GM23338 (cell line): ENCODE measurements at regions not wholly inside any gene's neighbourhood (a gene's known extent, or its start where the extent isn't known, plus 50 kb on each side); places are given as distances from the start of the nearest gene placed in this dataset.

Experiments
- ATAC-seq: fragments of 200-7000 bp; cut with Tn5 transposase; 3 replicates; pipeline ENCODE4 v1.9.1; 2020
- DNase-seq: peaks from one replicate; pipeline ENCODE4 v3.0.0-alpha.2; 2015; ENCODE audit warnings: low spot score
- H2AFZ ChIP-seq: fragments of 200-600 bp; sonication (generic); 2 replicates; pipeline ENCODE4 v1.8.0; 2016; ENCODE audit warnings: antibody characterized with exemption, mild to moderate bottlenecking, moderate library complexity
- H3F3A ChIP-seq: fragments of 200-600 bp; sonication (generic); replicated peaks from 2 replicates; pipeline ENCODE4 v1.8.0; 2017; ENCODE audit warnings: antibody characterized with exemption, mixed run types, low read depth
- H3K27ac ChIP-seq: fragments of 200-600 bp; sonication (generic); 2 replicates; pipeline ENCODE4 v1.6.1; 2016; ENCODE audit warnings: low read depth
- H3K27me3 ChIP-seq: fragments of 200-600 bp; sonication (generic); 2 replicates; pipeline ENCODE4 v1.8.0; 2016; ENCODE audit warnings: mild to moderate bottlenecking, mixed run types, moderate library complexity; ENCODE audit not compliant: insufficient read depth
- H3K36me3 ChIP-seq: fragments of 200-600 bp; sonication (generic); 2 replicates; pipeline ENCODE4 v1.8.0; 2016; ENCODE audit warnings: mild to moderate bottlenecking; ENCODE audit not compliant: insufficient read depth
- H3K4me1 ChIP-seq: fragments of 200-600 bp; sonication (generic); 2 replicates; pipeline ENCODE4 v1.8.0; 2016; ENCODE audit warnings: mild to moderate bottlenecking, moderate library complexity; ENCODE audit not compliant: insufficient read depth
- H3K4me2 ChIP-seq: fragments of 200-600 bp; sonication (generic); 2 replicates; pipeline ENCODE4 v1.7.1; 2017; ENCODE audit warnings: mixed run types
- H3K4me3 ChIP-seq: fragments of 200-600 bp; sonication (generic); 2 replicates; pipeline ENCODE4 v1.6.1; 2016; ENCODE audit warnings: mixed run types
- H3K79me2 ChIP-seq: fragments of 200-600 bp; sonication (generic); replicated peaks from 2 replicates; pipeline ENCODE4 v1.8.0; 2017; ENCODE audit warnings: mild to moderate bottlenecking; ENCODE audit not compliant: insufficient read depth
- H3K9me2 ChIP-seq: fragments of 200-600 bp; sonication (generic); 2 replicates; pipeline ENCODE4 v1.8.0; 2017; ENCODE audit not compliant: insufficient read depth
- H4K20me1 ChIP-seq: fragments of 200-600 bp; sonication (generic); replicated peaks from 2 replicates; pipeline ENCODE4 v1.8.0; 2017; ENCODE audit warnings: mild to moderate bottlenecking; ENCODE audit not compliant: insufficient read depth
- H3K27ac Mint-ChIP-seq: 2 replicates; pipeline ENCODE4 v1.8.0; 2020; ENCODE audit warnings: inconsistent platforms, mild to moderate bottlenecking, moderate library complexity, mixed read lengths
- H3K27me3 Mint-ChIP-seq: 3 replicates; pipeline ENCODE4 v1.8.0; 2022; ENCODE audit warnings: low read depth, mild to moderate bottlenecking, moderate library complexity, mixed read lengths, inconsistent platforms; ENCODE audit not compliant: insufficient read depth, poor library complexity
- H3K36me3 Mint-ChIP-seq: 3 replicates; pipeline ENCODE4 v1.8.0; 2021; ENCODE audit warnings: low read depth, mild to moderate bottlenecking, inconsistent platforms, moderate library complexity, mixed read lengths
- H3K4me1 Mint-ChIP-seq: 3 replicates; pipeline ENCODE4 v1.8.0; 2020; ENCODE audit warnings: mild to moderate bottlenecking, inconsistent platforms, mixed read lengths
- H3K4me3 Mint-ChIP-seq: 3 replicates; pipeline ENCODE4 v1.8.0; 2021; ENCODE audit warnings: moderate library complexity, mild to moderate bottlenecking, inconsistent platforms, mixed read lengths
- H3K9me3 Mint-ChIP-seq: 3 replicates; pipeline ENCODE4 v1.8.0; 2020; ENCODE audit warnings: moderate library complexity, mild to moderate bottlenecking, inconsistent platforms, mixed read lengths
- CREB1 ChIP-seq: fragments of 250-450 bp; sonication (Bioruptor Pico); IDR thresholded peaks from 2 replicates; pipeline ENCODE4 v1.5.0; 2020; ENCODE audit warnings: low read depth, mild to moderate bottlenecking, moderate library complexity
- EZH2 ChIP-seq: fragments of 200-600 bp; sonication (generic); IDR thresholded peaks from one replicate; pipeline ENCODE4 v1.8.0; 2017; ENCODE audit warnings: antibody characterized with exemption, mild to moderate bottlenecking, low read depth; ENCODE audit not compliant: unreplicated experiment
- EZH2phosphoT487 ChIP-seq: fragments of 200-600 bp; sonication (generic); IDR thresholded peaks from one replicate; pipeline ENCODE4 v1.8.1; 2018; ENCODE audit warnings: antibody characterized with exemption; ENCODE audit not compliant: unreplicated experiment
- JUNB ChIP-seq: IDR thresholded peaks from one replicate; pipeline ENCODE4 v1.6.1; 2016; ENCODE audit warnings: antibody characterized with exemption; ENCODE audit not compliant: unreplicated experiment
- NANOG ChIP-seq: IDR thresholded peaks from 2 replicates; pipeline ENCODE4 v1.6.1; 2016; ENCODE audit warnings: antibody characterized with exemption, borderline replicate concordance
- POLR2AphosphoS5 ChIP-seq: IDR thresholded peaks from 2 replicates; pipeline ENCODE4 v1.6.1; 2016; ENCODE audit warnings: antibody characterized with exemption, low read depth
- STAT1 ChIP-seq: IDR thresholded peaks from one replicate; pipeline ENCODE4 v1.6.1; 2016; ENCODE audit warnings: antibody characterized with exemption; ENCODE audit not compliant: unreplicated experiment
- ZNF114 ChIP-seq: fragments of 250-450 bp; sonication (Bioruptor Pico); IDR thresholded peaks from 2 replicates; pipeline ENCODE4 v1.5.0; 2020; ENCODE audit warnings: mild to moderate bottlenecking, moderate library complexity
- ZNF331 ChIP-seq: fragments of 250-450 bp; sonication (Bioruptor Pico); IDR thresholded peaks from 2 replicates; pipeline ENCODE4 v1.5.0; 2020; ENCODE audit warnings: low read depth, mild to moderate bottlenecking, moderate library complexity
- TF ChIP-seq, protein P1 (sequence below), 2 experiments: fragments of 200-600 bp in 1 of 2; sonication (generic) in 1 of 2; conservative IDR thresholded peaks; 2 replicates each; pipeline versions ENCODE4 v1.5.1 to v1.6.1; 2016 to 2017; ENCODE audit warnings: antibody characterized with exemption in 2 of 2, low read depth in 2 of 2, mild to moderate bottlenecking in 2 of 2, moderate library complexity in 1 of 2
- TF ChIP-seq, protein P2 (sequence below): IDR thresholded peaks from 2 replicates; pipeline ENCODE4 v1.6.1; 2016; ENCODE audit warnings: antibody characterized with exemption
- TF ChIP-seq, protein P3 (sequence below): IDR thresholded peaks from one replicate; pipeline ENCODE4 v1.6.1; 2018; ENCODE audit warnings: antibody characterized with exemption; ENCODE audit not compliant: unreplicated experiment
- TF ChIP-seq, protein P4 (sequence below): fragments of 250-450 bp; sonication (Bioruptor Pico); IDR thresholded peaks from 2 replicates; pipeline ENCODE4 v1.5.0; 2020; ENCODE audit warnings: mild to moderate bottlenecking, moderate library complexity

DNA sequence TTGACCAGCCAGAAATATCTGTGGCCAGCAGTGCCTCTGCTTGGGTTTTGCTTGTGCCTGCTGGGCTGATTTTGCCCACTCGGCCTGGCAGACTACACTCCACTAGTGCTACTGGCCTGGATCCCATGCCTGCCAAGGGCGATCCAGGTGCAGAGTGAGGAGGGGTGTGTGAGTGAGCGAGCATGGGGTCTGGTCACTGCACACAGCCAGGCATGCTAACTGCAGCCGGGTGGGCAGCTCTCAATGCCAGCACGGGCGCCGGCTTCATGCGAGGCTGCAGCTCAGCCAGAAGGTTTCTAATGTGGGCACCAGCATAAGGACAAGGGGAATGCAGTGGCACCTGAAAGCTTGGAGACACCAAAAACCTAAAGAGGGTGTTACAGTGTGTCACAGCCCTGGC is 1161.4 kb downstream of the FSTL5 start:
- peaks cover 5% of the 10 kb centered on the region; the same call in 2 of the 3 replicates for H3K36me3 Mint-ChIP-seq
- TF ChIP-seq, protein P1, sequence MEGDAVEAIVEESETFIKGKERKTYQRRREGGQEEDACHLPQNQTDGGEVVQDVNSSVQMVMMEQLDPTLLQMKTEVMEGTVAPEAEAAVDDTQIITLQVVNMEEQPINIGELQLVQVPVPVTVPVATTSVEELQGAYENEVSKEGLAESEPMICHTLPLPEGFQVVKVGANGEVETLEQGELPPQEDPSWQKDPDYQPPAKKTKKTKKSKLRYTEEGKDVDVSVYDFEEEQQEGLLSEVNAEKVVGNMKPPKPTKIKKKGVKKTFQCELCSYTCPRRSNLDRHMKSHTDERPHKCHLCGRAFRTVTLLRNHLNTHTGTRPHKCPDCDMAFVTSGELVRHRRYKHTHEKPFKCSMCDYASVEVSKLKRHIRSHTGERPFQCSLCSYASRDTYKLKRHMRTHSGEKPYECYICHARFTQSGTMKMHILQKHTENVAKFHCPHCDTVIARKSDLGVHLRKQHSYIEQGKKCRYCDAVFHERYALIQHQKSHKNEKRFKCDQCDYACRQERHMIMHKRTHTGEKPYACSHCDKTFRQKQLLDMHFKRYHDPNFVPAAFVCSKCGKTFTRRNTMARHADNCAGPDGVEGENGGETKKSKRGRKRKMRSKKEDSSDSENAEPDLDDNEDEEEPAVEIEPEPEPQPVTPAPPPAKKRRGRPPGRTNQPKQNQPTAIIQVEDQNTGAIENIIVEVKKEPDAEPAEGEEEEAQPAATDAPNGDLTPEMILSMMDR (conservative IDR thresholded peaks at IDR 0.05; ENCODE audit: low read depth in 2 of 2): no peak
- TF ChIP-seq POLR2AphosphoS5 (no peak), EZH2phosphoT487 (no peak), ZNF114 (CRISPR knock-in tag) (no peak), STAT1 (no peak), EZH2 (no peak), CREB1 (CRISPR knock-in tag) (no peak), JUNB (no peak), ZNF331 (CRISPR knock-in tag) (no peak), NANOG (no peak)
- TF ChIP-seq, protein P2, sequence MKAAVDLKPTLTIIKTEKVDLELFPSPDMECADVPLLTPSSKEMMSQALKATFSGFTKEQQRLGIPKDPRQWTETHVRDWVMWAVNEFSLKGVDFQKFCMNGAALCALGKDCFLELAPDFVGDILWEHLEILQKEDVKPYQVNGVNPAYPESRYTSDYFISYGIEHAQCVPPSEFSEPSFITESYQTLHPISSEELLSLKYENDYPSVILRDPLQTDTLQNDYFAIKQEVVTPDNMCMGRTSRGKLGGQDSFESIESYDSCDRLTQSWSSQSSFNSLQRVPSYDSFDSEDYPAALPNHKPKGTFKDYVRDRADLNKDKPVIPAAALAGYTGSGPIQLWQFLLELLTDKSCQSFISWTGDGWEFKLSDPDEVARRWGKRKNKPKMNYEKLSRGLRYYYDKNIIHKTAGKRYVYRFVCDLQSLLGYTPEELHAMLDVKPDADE: no peak
- TF ChIP-seq, protein P3, sequence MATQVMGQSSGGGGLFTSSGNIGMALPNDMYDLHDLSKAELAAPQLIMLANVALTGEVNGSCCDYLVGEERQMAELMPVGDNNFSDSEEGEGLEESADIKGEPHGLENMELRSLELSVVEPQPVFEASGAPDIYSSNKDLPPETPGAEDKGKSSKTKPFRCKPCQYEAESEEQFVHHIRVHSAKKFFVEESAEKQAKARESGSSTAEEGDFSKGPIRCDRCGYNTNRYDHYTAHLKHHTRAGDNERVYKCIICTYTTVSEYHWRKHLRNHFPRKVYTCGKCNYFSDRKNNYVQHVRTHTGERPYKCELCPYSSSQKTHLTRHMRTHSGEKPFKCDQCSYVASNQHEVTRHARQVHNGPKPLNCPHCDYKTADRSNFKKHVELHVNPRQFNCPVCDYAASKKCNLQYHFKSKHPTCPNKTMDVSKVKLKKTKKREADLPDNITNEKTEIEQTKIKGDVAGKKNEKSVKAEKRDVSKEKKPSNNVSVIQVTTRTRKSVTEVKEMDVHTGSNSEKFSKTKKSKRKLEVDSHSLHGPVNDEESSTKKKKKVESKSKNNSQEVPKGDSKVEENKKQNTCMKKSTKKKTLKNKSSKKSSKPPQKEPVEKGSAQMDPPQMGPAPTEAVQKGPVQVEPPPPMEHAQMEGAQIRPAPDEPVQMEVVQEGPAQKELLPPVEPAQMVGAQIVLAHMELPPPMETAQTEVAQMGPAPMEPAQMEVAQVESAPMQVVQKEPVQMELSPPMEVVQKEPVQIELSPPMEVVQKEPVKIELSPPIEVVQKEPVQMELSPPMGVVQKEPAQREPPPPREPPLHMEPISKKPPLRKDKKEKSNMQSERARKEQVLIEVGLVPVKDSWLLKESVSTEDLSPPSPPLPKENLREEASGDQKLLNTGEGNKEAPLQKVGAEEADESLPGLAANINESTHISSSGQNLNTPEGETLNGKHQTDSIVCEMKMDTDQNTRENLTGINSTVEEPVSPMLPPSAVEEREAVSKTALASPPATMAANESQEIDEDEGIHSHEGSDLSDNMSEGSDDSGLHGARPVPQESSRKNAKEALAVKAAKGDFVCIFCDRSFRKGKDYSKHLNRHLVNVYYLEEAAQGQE: no peak
- TF ChIP-seq, protein P4, sequence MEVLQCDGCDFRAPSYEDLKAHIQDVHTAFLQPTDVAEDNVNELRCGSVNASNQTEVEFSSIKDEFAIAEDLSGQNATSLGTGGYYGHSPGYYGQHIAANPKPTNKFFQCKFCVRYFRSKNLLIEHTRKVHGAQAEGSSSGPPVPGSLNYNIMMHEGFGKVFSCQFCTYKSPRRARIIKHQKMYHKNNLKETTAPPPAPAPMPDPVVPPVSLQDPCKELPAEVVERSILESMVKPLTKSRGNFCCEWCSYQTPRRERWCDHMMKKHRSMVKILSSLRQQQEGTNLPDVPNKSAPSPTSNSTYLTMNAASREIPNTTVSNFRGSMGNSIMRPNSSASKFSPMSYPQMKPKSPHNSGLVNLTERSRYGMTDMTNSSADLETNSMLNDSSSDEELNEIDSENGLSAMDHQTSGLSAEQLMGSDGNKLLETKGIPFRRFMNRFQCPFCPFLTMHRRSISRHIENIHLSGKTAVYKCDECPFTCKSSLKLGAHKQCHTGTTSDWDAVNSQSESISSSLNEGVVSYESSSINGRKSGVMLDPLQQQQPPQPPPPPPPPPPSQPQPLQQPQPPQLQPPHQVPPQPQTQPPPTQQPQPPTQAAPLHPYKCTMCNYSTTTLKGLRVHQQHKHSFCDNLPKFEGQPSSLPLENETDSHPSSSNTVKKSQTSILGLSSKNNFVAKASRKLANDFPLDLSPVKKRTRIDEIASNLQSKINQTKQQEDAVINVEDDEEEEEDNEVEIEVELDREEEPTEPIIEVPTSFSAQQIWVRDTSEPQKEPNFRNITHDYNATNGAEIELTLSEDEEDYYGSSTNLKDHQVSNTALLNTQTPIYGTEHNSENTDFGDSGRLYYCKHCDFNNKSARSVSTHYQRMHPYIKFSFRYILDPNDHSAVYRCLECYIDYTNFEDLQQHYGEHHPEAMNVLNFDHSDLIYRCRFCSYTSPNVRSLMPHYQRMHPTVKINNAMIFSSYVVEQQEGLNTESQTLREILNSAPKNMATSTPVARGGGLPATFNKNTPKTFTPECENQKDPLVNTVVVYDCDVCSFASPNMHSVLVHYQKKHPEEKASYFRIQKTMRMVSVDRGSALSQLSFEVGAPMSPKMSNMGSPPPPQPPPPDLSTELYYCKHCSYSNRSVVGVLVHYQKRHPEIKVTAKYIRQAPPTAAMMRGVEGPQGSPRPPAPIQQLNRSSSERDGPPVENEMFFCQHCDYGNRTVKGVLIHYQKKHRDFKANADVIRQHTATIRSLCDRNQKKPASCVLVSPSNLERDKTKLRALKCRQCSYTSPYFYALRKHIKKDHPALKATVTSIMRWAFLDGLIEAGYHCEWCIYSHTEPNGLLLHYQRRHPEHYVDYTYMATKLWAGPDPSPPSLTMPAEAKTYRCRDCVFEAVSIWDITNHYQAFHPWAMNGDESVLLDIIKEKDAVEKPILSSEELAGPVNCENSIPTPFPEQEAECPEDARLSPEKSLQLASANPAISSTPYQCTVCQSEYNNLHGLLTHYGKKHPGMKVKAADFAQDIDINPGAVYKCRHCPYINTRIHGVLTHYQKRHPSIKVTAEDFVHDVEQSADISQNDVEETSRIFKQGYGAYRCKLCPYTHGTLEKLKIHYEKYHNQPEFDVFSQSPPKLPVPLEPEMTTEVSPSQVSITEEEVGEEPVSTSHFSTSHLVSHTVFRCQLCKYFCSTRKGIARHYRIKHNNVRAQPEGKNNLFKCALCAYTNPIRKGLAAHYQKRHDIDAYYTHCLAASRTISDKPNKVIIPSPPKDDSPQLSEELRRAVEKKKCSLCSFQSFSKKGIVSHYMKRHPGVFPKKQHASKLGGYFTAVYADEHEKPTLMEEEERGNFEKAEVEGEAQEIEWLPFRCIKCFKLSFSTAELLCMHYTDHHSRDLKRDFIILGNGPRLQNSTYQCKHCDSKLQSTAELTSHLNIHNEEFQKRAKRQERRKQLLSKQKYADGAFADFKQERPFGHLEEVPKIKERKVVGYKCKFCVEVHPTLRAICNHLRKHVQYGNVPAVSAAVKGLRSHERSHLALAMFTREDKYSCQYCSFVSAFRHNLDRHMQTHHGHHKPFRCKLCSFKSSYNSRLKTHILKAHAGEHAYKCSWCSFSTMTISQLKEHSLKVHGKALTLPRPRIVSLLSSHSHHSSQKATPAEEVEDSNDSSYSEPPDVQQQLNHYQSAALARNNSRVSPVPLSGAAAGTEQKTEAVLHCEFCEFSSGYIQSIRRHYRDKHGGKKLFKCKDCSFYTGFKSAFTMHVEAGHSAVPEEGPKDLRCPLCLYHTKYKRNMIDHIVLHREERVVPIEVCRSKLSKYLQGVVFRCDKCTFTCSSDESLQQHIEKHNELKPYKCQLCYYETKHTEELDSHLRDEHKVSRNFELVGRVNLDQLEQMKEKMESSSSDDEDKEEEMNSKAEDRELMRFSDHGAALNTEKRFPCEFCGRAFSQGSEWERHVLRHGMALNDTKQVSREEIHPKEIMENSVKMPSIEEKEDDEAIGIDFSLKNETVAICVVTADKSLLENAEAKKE (CRISPR knock-in tag): no peak
- no peaks in the 10 kb centered on the region for H3K27me3 ChIP-seq

More for the DNA sequence above, 1161.4 kb downstream of the FSTL5 start:
- no peaks in the 10 kb centered on the region for H4K20me1 ChIP-seq
- no peak overlapping the region for H3K4me3 ChIP-seq
- DNase-seq: no peak
- H3K9me2 ChIP-seq: no peaks in the 10 kb centered on the region
- H3F3A ChIP-seq: no peaks in the 10 kb centered on the region
- no peak overlapping the region for H3K4me3 Mint-ChIP-seq
- no peaks in the 10 kb centered on the region for H3K27me3 Mint-ChIP-seq
- H2AFZ ChIP-seq: no peak overlapping the region
- H3K27ac ChIP-seq: no peak overlapping the region
- no peak overlapping the region for H3K27ac Mint-ChIP-seq
- H3K9me3 Mint-ChIP-seq: peaks cover 18% of the 10 kb centered on the region
- no peaks in the 10 kb centered on the region for H3K79me2 ChIP-seq
- no peak overlapping the region for H3K4me2 ChIP-seq
- no peaks in the 10 kb centered on the region for H3K36me3 ChIP-seq
- no peaks in the 10 kb centered on the region for H3K4me1 Mint-ChIP-seq
- no peak for ATAC-seq
- no peaks in the 10 kb centered on the region for H3K4me1 ChIP-seq
